Gastroesophageal sphincter (tissue), 4 donors: ENCODE measurements at regions not wholly inside any gene's neighbourhood (a gene's known extent, or its start where the extent isn't known, plus 50 kb on each side); places are given as distances from the start of the nearest gene placed in this dataset.

ENCODE experiments used
- ATAC-seq: fragments of 150-250 bp; one replicate; pipeline ENCODE4 v1.9.1; 2016; ENCODE audit warnings: mild to moderate bottlenecking, moderate library complexity
- H3K27ac ChIP-seq, 4 donors: fragments of 200-600 bp; sonication (generic) in 3 of 4; 1 replicate in 3 of 4; 2 replicates in 1 of 4; pipeline ENCODE4 v1.5.1; 2016 to 2019
- H3K27me3 ChIP-seq: fragments of 200-600 bp; sonication (generic); one replicate; pipeline ENCODE4 v1.5.1; 2019
- H3K36me3 ChIP-seq, 2 donors: fragments of 200-600 bp; sonication (generic); one replicate each; pipeline ENCODE4 v1.5.1; 2019; ENCODE audit warnings: control low read depth in 1 of 2
- H3K4me1 ChIP-seq, 3 donors: fragments of 200-600 bp; sonication (generic); 1 replicate in 2 of 3; 2 replicates in 1 of 3; pipeline ENCODE4 v1.5.1; 2016 to 2019; ENCODE audit warnings: control low read depth in 2 of 3
- H3K4me3 ChIP-seq, 2 donors: fragments of 200-600 bp; sonication (generic); one replicate each; pipeline ENCODE4 v1.5.1; 2019; ENCODE audit warnings: mild to moderate bottlenecking in 1 of 2, moderate library complexity in 1 of 2
- H3K9me3 ChIP-seq, 3 donors: fragments of 200-600 bp; sonication (generic); one replicate each; pipeline ENCODE4 v1.5.1; 2017 to 2019; ENCODE audit warnings: control low read depth in 2 of 3
- CTCF ChIP-seq, 4 experiments: fragments of 200-600 bp in 2 of 4; fragments of 450-650 bp in 2 of 4; sonication (generic) in 1 of 4; IDR thresholded peaks; one replicate each; pipeline ENCODE4 v1.5.1; 2017 to 2019; ENCODE audit warnings: antibody characterized with exemption in 4 of 4, mild to moderate bottlenecking in 2 of 4, moderate library complexity in 2 of 4
- EP300 ChIP-seq: sonication (generic); formaldehyde crosslinking; IDR thresholded peaks from one replicate; pipeline ENCODE4 v1.6.1; 2017; ENCODE audit warnings: antibody characterized with exemption, mild to moderate bottlenecking
- POLR2A ChIP-seq, 2 donors: fragments of 450-650 bp; IDR thresholded peaks; one replicate each; pipeline ENCODE4 v1.6.1; 2017; ENCODE audit warnings: antibody characterized with exemption in 2 of 2, mild to moderate bottlenecking in 2 of 2, moderate library complexity in 1 of 2
- POLR2AphosphoS5 ChIP-seq: sonication (generic); formaldehyde crosslinking; IDR thresholded peaks from one replicate; pipeline ENCODE4 v1.6.1; 2017; ENCODE audit warnings: antibody characterized with exemption
- WGBS, 2 donors: methylation state at CpG; one replicate each; pipeline ENCODE4 v1.1.5; 2018; ENCODE audit warnings: low coverage in 1 of 2; 5-methylcytosine and 5-hydroxymethylcytosine counted together

DNA sequence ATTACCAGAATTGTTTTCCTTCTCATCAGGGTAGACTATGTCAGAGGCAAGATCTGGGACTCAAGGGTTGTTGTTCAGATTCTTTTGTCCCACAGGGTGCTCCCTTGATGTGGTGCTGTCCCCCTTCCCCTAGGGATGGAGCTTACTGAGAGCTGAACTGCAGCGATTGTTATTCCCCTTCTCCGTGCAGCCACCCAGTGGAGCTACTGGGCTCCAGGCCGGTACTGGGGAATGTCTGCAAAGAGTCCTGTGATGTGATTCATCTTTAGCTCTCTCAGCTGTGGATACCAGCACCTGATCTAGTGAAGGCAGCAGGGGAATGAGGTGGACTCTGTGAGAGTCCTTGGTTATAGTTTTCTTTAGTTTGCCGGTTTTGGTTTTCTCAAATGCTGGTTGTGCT, 247.4 kb upstream of the HAND2 start:
- no peaks in the 10 kb centered on the region for H3K36me3 ChIP-seq
- no peak for ATAC-seq
- H3K9me3 ChIP-seq: peaks cover 0 to 15% (median 0%) of the 10 kb centered on the region in 3 donors
- H3K27ac ChIP-seq: no peak overlapping the region
- no peak for TF ChIP-seq POLR2A (IDR thresholded peaks at IDR 0.05)
- TF ChIP-seq CTCF (IDR thresholded peaks at IDR 0.05): no peak
- TF ChIP-seq POLR2AphosphoS5: no peak
- TF ChIP-seq EP300: no peak
- H3K27me3 ChIP-seq: no peaks in the 10 kb centered on the region
- 100% methylated on average over 1 of the region's 4 CpGs; no CpG with 5 or more reads in 1 of the 2 donors for WGBS, 2 donors
- H3K4me1 ChIP-seq: no peaks in the 10 kb centered on the region
- H3K4me3 ChIP-seq: no peak overlapping the region

GRCh38 chr4:173769568-173769967, 239.5 kb upstream of the HAND2 start:
- Histone ChIP-seq H3K36me3 (no peaks in the 10 kb centered on the region), H3K27me3 (no peaks in the 10 kb centered on the region), H3K4me3 (no peak overlapping the region), H3K9me3 (no peaks in the 10 kb centered on the region), H3K27ac (no peak overlapping the region), H3K4me1 (no peaks in the 10 kb centered on the region)
- WGBS, 2 donors: 80 to 100% methylated on average over 1 of the region's 1 CpG
- no peak for TF ChIP-seq CTCF (IDR thresholded peaks at IDR 0.05)
- TF ChIP-seq EP300: no peak
- ATAC-seq: no peak

GRCh38 chr4:173767650-173768049, 237.6 kb upstream of the HAND2 start:
- no peak overlapping the region for H3K27ac ChIP-seq
- ATAC-seq: no peak
- no peaks in the 10 kb centered on the region for H3K4me1 ChIP-seq
- no peaks in the 10 kb centered on the region for H3K9me3 ChIP-seq
- H3K36me3 ChIP-seq: no peaks in the 10 kb centered on the region
- WGBS, 2 donors: 87% methylated on average over 4 of the region's 5 CpGs; no CpG with 5 or more reads in 1 of the 2 donors
- no peak for TF ChIP-seq POLR2AphosphoS5
- no peak for TF ChIP-seq POLR2A (IDR thresholded peaks at IDR 0.05)
- no peak for TF ChIP-seq EP300
- TF ChIP-seq CTCF (IDR thresholded peaks at IDR 0.05): no peak
- no peaks in the 10 kb centered on the region for H3K27me3 ChIP-seq
- H3K4me3 ChIP-seq: no peak overlapping the region

DNA sequence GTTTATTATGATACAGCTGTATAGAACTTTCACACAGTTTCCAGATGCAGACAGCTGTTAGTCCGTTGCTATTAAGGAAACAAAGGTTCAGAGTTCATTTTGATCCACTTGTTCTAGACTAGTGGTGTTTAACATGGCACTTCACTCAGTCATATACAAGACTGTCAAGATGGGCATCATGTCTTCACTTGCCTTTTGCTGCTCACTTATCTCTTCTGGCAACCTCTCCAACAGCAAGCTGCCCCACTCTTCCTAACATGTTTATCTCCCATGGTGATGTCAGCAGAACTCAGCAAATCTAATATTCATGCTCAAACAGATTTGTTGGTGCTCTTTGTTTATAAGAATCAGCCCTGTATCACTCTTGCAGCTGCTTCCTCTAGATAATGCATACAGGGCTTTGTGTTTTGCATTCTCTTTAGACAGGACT, 236.2 kb upstream of the HAND2 start:
- Histone ChIP-seq H3K4me3 (no peak overlapping the region), H3K36me3 (no peaks in the 10 kb centered on the region), H3K4me1 (no peaks in the 10 kb centered on the region), H3K27ac (no peak overlapping the region), H3K9me3 (no peaks in the 10 kb centered on the region), H3K27me3 (no peaks in the 10 kb centered on the region)
- no peak for ATAC-seq
- TF ChIP-seq CTCF (IDR thresholded peaks at IDR 0.05) (no peak), POLR2AphosphoS5 (no peak), POLR2A (IDR thresholded peaks at IDR 0.05) (no peak), EP300 (no peak)
- WGBS, 2 donors: 47% methylated on average over 1 of the region's 1 CpG; no CpG with 5 or more reads in 1 of the 2 donors

GRCh38 chr4:173765751-173766150, 235.7 kb upstream of the HAND2 start:
- H3K27me3 ChIP-seq: no peaks in the 10 kb centered on the region
- H3K4me1 ChIP-seq: no peaks in the 10 kb centered on the region
- H3K9me3 ChIP-seq: no peaks in the 10 kb centered on the region
- H3K4me3 ChIP-seq: no peak overlapping the region
- H3K27ac ChIP-seq: no peak overlapping the region
- TF ChIP-seq POLR2AphosphoS5 (no peak), POLR2A (IDR thresholded peaks at IDR 0.05) (no peak), EP300 (no peak), CTCF (IDR thresholded peaks at IDR 0.05) (no peak)
- H3K36me3 ChIP-seq: no peaks in the 10 kb centered on the region
- 46 to 60% methylated on average over 4 of the region's 4 CpGs for WGBS, 2 donors
- no peak for ATAC-seq
